Astrocyte of the cerebellum (primary cell): ENCODE measurements at regions not wholly inside any gene's neighbourhood (a gene's known extent, or its start where the extent isn't known, plus 50 kb on each side); places are given as distances from the start of the nearest gene placed in this dataset.

ENCODE experiments used
- DNase-seq: peaks from one replicate; pipeline ENCODE4 v3.0.0-alpha.2; 2011; ENCODE audit warnings: low read depth
- H3K4me3 ChIP-seq: 2 replicates; pipeline ENCODE4 v1.5.1; 2011; ENCODE audit warnings: mild to moderate bottlenecking, low read depth, low read length, moderate library complexity
- in situ Hi-C: cut with HindIII; loops from 2 replicates; pipeline ENCODE4 v1.10.0; 2017; ENCODE audit warnings: low sequenced_read_pairs
- TF ChIP-seq, protein P1 (sequence below): IDR thresholded peaks from 2 replicates; pipeline ENCODE4 v1.5.1; 2012; ENCODE audit warnings: low read length, low read depth, moderate library complexity, mild to moderate bottlenecking; ENCODE audit errors: missing control alignments

DNA sequence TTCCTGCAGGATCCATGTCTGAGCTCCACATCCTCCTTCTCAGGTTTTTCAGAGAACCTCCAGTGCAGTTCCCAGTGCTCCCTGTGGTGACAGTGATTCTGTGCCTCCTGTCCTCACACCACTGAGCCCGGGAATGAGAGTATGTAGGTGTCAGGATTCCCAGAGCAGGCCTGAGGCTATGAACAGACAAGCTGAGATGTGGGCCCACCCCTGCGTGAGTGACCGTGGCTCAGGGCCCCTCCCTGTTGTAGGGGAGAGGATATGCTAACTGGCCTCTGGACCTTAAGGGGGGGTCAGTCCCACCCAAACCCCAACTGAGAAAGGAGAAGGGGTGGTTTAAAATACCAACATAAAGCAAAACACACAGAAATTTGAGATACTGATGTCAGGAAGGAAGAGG, 104.8 kb upstream of the RAB12 start:
- no peak overlapping the region for H3K4me3 ChIP-seq
- DNase-seq, result no peak
- in situ Hi-C loops, result no loop called here
- TF ChIP-seq, protein P1, sequence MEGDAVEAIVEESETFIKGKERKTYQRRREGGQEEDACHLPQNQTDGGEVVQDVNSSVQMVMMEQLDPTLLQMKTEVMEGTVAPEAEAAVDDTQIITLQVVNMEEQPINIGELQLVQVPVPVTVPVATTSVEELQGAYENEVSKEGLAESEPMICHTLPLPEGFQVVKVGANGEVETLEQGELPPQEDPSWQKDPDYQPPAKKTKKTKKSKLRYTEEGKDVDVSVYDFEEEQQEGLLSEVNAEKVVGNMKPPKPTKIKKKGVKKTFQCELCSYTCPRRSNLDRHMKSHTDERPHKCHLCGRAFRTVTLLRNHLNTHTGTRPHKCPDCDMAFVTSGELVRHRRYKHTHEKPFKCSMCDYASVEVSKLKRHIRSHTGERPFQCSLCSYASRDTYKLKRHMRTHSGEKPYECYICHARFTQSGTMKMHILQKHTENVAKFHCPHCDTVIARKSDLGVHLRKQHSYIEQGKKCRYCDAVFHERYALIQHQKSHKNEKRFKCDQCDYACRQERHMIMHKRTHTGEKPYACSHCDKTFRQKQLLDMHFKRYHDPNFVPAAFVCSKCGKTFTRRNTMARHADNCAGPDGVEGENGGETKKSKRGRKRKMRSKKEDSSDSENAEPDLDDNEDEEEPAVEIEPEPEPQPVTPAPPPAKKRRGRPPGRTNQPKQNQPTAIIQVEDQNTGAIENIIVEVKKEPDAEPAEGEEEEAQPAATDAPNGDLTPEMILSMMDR, result no peak

DNA sequence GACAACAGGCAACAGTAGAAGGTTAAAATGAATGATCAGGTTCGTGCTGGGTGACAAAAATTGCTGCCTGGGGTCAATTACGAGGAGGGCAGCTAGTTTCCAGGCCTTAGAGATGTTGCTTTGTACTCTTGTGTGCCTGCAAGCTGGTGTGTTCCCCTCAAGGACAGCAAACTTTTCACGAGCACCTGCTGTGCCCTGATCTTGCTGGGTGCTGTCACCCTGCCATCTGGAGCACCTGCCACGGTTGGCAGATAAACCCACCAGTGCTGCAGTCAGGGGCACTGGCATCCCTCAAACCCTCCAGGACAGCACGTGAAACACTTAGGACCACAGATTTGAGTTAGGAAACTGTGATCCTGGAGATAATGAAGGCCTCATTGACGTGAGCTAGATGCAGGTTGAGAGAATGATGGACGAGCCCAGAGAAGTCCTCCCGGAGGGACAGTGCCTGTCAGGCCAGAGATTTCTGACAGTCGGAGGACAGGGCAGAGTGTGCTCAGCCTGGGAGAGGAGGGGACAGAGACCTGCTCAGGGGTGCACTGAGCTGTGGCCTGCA, 104.3 kb upstream of the RAB12 start:
- TF ChIP-seq, protein P1, result no peak
- DNase-seq, result no peak
- H3K4me3 ChIP-seq, result no peak overlapping the region
- in situ Hi-C loops, result no loop called here

DNA sequence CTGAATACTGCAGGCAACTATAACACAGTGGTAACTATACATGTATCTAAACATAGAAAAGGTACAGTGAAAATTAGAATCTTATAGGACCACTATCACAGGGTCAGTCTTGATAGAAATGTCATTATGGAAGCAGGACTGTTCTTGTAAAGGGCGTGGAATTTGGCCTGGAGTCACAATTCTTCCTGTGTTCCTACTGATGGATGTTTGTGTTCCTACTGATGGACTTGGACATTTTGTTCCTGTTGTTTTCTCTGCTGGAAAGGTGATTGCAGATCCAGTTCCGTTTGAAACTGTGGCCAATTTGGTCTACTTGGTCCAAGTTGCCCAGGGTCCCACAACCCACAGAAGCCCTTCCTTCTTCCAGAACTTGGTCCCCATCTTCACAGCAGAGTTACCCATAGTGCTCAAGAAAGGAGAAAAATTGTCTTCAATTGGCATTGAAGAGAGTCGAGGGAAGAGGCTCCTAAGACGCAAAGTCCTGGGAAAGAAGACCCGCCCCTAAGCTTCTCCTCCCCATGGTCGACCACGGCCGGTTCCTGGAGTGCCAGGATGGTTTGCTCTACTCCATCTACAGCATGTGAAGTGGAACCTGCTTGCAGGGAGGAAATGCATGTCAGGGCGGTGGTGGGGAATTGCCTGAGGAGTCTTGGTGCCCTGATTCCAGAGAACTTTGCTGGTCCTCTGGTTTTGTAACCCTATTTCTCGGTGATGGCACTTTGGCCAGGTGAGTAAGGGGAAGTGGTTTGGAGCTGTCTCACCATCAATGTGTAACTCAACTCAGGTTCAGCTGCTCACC, 102.8 kb upstream of the RAB12 start:
- in situ Hi-C loops, result no loop called here
- DNase-seq, result no peak

DNA sequence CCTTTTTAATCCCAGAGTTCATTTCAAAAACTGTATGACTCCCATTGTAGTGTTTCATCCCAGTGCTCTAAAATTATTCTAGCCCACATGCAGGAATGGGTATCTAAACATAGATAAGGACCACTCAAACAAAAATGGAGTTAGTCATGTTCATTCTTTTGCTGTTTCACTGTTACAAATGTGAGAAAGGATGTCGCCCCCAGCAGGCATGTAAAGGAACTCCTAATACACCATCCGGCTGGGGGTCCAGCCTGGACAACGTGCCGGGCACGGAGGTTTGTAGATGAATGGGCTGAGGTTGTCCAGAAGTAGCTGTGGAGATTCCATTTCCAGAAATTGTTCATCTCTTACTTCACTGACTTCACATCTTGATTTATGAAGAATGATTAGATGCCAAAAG, 101.9 kb upstream of the RAB12 start:
- TF ChIP-seq, protein P1, result no peak
- H3K4me3 ChIP-seq, result no peak overlapping the region
- no peak for DNase-seq
- in situ Hi-C loops, result no loop called here

More for the DNA sequence above, 102.8 kb upstream of the RAB12 start:
- TF ChIP-seq, protein P1, result no peak
- H3K4me3 ChIP-seq, result no peak overlapping the region

DNA sequence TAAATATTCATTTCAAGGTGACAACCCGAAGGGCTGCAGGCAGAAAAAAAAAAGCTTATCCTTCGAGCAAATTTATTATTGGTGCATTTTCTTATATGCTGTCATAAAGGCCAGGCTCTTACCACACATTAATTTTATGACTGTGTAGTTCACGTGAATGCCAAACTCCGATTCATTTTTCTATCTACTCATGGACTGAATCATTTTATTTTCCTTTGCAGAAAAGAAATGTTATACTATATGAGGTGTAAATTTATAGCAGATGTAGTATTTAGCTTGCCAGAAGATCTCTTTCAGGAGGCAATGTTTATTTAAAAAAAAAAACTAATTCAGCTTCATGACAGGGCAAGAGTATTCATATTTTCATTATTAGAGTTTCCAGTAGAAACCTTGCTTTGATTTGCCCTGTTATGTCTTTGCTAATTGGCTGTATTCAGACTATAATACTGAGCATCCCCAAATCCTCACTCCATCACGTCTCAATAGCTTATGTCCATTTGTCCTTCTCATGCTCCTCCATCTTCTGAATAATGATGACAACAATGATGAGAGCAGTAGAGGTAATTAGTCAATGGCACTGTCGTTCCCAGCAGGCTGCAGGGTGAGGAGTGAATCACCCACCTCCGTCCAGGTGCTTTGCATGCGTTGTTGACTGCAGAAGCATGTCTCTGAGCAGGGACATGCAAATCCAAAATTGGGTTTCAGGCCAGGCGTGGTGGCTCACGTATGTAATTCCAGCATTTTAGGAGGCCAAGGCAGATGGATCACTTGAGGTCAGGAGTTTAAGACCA, 101.1 kb upstream of the RAB12 start:
- in situ Hi-C loops, result no loop called here
- TF ChIP-seq, protein P1, result no peak
- DNase-seq, result no peak
- H3K4me3 ChIP-seq, result no peak overlapping the region

DNA sequence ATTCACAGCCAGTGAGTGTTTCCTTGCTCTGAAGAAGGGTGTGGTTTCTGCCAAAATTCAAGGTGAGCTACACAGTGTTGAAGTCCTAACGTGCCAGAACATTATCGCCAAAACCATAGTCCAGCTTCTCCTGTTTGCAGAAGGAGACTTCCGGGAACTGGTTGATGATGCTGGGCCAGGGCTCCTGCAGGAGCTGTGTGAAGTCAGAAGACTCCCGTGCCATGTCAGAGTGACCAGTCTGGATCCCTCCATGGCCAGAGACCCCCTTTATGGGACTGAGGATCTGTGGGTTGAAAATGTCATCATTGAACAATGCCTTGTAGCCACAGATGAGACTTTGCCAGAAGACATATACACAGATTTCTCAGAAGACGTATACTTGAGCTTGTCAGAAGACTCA, 96.0 kb upstream of the RAB12 start:
- TF ChIP-seq, protein P1, result no peak
- no peak for DNase-seq
- no peak overlapping the region for H3K4me3 ChIP-seq
- in situ Hi-C loops, result no loop called here
